GM21381 (cell line): ENCODE measurements at regions not wholly inside any gene's neighbourhood (a gene's known extent, or its start where the extent isn't known, plus 50 kb on each side); places are given as distances from the start of the nearest gene placed in this dataset.

Experiments
- ATAC-seq: cut with Tn5 transposase; IDR thresholded peaks from one replicate; pipeline ENCODE4 v1.9.1; 2021; ENCODE audit warnings: mild to moderate bottlenecking, moderate library complexity; ENCODE audit not compliant: unreplicated experiment

DNA sequence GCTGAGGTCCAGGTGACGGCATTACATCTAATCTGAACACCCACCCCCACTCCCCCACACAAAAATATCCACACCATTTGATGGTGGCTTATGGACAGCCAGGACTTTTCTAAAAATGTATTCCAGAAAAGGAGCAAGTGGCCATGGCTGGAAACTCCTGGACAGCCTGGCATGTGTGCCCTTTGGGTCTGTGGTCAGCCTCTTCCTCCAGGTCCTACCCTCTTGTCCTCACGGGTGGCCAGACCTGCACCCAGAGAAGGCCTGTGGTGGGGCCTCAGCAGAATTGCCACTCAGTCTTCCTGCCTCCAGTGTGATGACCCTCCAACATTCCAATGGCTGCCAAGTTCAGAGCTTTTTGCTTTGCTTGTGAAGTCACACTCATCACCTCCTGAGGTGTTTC, 600.6 kb downstream of the AJAP1 start:
- ATAC-seq, result no peak

DNA sequence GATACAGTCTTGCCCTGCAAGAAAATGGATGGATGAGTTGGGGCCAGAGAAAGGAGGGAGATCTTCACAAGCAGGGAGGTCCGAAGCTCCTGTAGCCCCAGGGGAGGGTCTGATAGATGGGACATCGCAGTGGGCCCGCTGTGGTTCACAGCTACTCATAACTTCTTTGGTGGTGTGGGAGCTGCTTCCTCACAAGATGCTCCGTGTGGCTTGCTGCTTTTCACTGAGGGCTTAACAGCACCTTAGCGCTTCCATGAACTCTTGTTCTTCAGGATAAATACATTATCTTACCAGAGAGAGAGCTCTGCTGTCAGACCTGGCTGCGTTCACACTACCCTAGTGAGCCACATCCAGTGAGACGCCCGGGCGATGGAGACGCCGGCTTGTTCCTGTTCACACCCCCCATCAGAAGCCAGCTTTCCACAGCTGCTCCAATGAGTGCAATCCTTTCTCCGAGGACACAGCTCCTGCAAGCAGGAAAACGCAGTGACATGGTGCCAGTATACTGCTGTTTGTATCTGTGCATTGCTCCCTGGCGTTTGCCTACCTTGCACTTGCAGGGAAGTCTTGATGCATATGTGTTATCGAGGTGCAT, 599.8 kb downstream of the AJAP1 start:
- ATAC-seq, result no peak

DNA sequence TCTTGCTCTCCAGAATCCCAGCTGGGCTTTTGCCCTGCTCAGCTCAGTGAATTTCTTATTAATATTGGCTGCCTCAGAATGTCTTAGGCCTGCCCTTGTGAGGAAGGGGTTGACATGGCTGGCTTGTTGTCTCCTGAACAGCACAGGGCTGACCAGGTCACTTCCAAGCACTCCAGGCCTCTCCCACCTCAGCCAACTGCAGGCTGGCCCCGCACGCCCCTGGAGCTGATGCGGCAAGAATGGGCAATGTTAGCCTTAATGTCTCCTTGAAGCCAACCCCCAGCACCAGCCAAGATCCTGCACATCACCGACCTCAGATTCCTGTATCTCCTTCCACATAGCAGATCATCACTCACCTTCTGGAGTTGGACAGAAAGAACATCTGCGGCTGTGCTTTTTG, 598.6 kb downstream of the AJAP1 start:
- ATAC-seq, result no peak

DNA sequence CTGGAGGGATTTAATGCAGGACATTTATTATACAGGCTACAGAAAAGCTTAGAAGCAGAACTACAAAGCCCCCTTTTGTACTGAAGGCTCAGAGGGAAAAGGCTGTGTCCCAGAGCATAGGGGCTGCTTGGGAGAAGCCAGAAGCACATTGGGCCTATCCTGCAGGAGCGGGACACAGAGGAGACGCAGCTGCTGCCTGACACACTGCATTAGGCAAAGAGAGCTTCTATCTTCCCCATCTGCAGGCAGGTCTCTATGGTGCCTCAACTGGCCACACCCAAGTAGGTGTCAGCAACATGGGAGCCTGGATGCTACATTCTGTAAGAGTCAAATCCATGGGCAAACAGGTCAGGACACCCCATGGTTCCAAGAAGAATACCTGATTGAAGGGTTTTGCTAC, 595.9 kb downstream of the AJAP1 start:
- ATAC-seq, result no peak

DNA sequence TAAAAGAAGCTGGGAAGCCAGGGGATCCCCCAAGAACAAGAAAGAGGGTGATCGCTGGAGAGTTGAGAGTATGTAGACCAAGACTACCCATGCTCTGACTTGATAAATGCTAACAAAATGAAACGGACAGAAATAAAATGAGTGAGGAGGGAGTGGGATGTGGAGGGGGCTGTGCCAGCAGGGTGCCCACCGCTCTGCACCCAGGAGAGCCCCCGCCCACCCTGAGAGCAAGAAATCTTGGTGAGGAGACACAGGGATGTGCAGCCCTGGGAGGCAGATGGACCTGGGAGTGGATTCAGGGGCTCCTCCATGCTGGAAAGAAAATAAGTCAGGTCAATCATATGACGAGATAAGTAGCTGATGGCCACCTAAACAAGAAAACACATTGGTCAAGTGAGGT, 590.9 kb downstream of the AJAP1 start:
- ATAC-seq, result no peak

DNA sequence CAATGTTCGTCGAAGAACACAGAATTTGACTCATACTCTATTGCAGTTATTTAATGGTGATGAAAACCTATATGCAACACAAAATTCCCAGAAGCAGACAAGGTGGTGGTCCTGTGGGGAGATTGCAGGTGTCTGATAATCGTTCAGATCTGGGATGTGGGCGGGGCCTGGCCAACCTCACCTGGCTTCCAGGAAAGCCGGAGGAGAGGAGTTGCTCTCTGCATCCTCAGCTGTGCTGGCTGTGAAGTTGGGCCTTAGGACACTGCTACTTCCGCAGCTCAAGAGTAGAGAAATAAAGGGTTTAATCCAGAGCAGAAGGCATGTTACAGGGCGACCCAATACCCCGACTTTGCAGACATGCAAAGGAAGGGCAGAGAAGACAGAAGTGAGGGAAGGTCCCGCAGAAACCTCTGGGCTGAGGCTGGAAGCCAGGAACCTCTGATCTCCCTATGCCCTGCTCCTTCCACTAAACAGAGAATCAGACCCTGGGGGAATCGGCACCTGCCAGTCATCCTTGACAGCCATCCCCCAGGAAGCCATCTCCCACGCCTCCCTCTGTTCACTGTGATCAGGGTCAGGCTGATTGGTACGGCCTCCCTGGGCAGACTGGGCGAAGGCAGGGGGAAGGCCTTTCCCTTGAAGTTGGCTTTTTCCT, 590.3 kb downstream of the AJAP1 start:
- ATAC-seq, result no peak

DNA sequence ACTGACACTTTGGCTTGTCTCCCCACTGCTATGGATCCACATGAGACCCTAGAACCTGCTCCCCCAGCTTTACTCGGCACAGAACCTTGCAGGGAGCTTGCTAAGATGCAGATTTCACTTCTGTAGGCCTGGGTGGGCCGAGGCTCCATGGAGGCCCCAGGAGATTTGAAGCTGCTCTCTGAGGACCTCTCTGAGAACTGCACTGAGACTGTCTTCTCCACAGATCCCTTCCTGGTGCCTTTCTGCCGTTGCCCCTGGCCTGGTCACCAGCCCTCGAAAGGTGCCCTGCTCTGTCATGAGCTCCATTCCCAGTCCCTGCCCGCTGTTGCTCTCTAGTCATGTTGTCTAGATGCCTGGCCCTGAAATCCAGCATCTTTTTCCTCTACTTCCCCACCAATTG, 588.4 kb downstream of the AJAP1 start:
- ATAC-seq, result no peak

DNA sequence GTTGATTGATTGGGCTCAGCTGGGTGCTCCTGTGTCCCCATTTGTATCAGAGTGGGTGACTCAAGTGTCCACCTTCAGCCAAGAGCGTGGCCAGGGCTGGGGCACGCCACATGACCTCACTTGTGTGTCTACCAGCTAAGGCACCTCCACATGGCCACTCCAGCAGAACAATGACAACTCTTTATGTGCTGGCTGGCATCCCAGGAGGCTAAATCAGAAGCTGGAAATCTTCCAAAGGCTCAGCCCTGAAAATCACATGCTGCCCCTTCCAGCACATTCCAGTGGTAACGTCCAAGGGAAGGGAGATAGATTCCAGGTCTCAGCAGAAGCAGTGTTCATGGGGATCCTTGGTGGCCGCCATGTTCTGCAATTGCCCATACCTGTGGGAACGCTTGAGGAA, 585.5 kb downstream of the AJAP1 start:
- no peak for ATAC-seq

DNA sequence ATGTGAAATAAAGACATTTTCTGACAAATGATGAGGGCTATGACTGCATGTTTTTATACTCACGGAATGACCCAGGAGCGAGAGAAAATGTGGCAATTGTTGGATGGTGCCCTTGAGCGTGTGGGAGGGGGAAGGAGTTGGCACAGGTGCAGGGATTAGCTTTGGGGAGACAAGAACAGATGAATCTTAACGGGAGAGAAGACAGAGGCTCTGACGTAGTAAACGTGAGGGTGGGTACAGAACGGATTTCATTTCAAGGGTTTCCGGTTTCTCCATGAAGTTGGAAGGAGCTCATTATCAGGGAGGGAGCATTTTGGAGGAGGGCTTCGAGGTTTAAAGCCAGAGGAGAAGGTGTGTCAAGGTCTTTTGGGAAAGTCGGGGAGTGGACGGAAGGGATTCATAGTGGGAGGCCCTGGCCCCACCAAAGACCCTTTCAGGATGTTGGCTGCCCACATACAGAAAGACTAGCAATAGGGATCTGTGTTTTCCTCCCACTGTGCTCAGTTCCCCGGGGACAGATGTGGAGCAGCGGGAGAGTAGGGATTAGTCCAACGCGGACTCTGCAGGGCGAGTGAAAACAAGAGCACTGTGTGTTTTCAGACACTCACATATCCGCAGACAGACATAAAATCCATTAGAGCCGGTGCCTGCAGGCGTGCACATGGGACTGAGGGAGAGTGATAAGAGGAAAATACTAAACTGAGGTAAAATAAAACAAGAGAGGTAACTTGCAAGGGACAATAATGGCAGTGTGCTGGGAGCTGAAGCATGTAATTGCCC, 584.1 kb downstream of the AJAP1 start:
- ATAC-seq, result no peak

DNA sequence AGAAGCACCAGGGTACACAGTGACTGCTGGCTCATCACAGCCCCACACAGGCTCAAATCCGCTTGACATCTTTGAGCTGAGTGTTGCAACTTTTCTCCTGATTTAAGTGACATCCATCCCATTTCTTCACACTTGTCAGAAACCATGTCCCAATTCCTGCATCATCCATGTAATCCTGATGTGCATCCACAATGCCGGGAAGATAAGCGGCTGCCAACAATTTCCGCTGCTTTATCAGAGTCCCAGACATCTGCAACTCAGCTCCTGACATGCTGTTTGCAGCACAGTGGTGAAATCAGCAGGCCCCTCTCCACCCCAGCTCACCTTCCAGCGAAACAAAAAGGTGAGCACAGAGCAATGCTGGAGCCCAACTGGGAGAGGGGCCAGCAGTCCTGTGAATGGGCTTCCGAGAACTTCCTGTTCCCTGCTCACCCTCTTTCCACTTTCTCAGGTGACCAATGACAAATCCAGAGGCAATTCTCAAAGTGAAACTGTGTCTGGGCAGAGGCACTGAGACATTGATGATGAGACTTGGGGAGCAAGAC, 581.0 kb downstream of the AJAP1 start:
- ATAC-seq, result no peak

DNA sequence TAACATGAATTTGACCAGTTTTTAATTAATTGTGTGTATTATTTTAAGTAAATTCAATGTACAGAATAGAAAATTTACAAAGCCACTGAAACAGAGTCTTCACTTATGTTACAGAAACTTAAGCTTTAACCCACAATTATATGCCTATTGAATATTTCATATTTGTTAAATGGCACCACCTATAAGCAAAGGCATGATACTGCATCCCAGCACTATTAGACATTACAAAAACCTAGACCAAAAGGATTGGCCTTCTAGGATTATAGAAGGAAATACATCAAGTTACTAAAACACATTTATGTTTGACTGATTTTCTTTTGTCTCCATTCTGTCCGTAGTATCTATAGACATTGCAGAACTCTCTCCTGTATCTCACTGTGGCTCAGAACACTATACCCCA, 578.1 kb downstream of the AJAP1 start:
- ATAC-seq, result no peak

DNA sequence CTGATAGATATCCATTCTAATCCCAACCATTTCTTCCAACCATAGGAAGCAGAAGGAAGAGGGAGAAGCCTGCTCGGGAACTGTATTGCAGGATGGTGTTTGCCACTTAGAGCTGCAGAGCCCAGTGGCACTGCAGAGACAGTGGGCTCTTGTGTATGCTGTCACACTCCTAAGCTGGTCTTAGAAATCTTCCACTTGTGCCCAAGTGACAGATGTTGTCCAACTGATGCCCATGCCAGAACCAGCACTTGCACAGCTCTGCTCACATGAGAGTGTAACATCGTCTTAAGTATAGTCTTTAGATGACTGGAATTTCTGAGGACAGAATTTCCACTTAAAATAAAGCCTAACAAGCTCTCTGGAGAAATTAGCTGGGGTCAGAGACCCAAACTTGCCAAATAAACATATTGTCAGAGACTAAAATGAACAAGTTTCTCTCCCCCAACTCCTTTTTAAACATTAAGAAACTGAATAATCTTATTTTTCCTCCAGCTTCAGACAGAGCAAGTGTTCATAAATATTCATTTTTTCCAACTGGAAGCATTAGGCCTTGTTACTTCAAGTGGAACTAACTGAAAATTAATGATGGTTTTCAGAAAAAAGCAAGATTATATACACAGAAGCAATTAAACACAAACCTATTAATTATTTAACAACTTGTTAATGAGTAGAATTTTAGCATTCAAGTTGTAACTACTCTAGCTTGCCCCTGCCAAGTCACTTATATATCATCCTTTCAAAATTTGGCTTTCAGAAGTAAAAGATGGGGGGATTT, 577.3 kb downstream of the AJAP1 start:
- no peak for ATAC-seq

DNA sequence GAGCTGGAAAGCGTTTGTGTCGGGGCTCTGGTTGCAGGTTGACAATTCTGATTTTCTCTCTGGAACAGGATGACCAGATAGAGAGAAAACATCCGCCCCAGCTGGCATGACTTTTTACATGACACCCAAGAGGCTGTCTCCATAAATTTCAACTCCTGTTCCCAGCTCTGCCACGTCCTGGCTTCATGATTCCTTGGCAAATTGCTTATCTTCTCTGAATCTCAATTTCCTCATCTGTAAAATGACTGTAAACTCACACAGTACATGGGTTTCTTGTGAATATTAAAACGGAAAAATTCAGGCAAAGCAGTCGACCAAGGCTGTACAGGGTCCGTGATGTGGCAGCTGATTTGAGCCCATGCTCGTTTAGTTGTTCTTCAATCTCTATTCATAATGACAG, 572.7 kb downstream of the AJAP1 start:
- no peak for ATAC-seq

DNA sequence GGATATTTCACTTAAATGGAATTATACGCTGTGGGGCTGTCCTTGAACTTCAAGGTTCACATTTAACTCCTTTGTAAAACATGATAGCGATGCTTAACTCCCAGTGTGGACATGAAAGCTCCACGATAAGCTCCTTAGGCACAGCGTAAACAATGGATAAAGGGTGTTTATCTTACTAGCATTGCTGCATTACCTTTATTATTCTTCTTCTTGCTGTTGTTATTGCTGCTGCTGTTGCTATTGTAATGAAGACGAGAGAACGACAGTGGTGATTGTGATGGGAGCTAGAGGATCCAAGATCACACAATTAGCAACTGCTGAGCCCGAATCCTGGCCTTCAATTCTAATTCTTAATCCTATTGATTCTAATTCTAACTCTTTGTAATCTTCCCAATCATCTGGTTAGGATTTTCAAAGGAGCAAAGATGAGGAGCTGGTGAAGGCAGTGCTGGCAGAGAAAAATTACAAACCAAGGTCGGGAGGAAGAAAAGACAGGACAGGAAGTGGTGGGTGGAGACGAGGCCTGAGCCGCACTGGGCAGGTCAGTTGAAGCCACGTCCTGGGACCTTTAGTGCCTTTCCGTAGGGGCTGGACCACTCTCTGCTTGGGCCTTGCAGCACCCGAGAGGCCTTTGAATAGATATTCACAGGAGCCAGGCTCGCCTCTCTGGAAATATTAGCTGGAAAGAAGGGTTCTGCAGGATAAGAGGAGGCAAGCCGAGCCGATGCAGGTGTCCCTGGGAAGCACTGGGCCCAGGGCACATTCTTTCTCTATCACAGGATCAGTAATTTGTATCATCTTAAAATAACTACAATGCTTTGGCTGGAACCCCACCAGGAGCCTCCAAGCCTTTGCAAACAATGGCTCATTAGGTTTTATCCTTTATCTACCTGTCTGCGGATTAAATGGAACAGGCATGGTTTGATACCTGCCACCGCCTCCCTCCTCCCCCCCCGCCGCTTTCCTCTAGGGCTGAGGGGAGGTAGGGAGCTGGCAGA, 571.6 kb downstream of the AJAP1 start:
- ATAC-seq, result no peak

DNA sequence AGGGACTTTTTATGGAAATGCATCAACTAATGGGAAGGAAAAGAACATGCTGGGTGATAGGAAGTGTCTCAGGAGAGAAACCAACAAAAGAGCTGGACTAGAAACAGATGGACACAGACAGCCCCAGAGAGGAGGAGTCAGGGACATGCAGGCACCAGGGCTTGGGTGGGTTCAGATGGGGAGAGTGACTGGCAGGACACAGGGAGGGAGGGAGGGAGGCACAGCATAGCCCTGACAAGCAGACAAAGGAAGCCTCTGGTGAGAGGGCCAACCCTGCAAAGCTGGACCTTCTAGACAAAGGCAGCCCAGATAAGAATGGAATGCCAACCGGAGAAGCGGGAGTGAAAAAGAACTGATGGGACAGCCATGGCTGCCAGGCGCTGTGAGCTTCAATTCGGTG, 568.8 kb downstream of the AJAP1 start:
- ATAC-seq, result no peak

DNA sequence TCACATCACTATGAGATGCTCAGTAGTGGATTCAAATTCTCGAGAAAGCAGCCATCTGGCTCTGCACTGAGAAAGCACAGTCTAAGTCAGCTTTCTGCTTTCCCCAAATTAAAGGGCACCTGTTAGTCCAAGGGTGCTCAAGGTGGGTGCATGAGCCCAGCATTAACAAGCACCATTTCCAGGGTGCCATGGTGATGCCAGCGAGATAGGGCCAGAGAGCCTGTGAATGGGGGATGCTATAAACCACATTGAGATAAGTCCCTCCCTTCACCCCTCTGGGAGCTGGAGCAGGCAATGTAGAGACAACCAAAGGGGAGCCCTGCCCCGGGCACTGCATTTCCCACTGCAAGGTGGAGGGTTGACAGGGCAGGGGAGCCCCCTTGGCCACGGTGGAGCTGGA, 568.2 kb downstream of the AJAP1 start:
- ATAC-seq, result no peak

DNA sequence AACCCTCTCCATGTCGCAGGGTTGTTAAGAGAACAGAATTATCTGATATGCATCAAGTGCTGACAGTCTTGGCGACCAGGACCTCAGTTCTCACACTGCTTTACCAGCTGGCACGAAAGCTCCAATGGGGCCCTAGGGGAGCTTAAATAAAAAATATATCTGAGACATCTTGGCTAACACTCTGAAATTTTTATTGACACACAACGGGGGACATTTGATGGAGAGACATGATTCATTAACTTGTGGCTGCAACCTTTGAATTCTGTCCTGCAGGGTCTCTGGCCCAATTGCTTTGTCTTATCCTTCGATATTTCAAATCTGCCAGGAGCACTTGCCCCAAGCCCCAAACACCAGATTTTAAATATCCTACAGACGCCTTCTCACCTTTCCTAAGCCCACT, 567.0 kb downstream of the AJAP1 start:
- no peak for ATAC-seq

DNA sequence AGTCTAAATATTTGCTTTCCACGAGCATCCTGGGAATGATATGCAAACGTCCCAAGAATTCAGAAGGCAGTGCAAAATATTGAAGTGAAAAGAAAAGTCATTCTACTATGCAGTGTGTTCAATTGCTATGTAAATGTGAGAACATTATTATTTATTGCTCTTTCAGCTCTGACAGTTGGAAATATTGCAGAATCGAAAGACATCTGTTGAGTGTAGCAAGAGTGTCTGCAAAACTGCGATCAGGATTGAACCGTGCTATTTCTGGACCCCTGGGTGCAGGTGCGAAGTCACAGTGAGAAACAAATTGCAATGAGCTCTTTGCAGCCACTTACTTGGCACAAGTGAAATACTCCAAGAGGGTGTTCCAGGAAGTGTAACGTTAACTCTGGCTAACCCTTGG, 566.4 kb downstream of the AJAP1 start:
- ATAC-seq, result no peak

DNA sequence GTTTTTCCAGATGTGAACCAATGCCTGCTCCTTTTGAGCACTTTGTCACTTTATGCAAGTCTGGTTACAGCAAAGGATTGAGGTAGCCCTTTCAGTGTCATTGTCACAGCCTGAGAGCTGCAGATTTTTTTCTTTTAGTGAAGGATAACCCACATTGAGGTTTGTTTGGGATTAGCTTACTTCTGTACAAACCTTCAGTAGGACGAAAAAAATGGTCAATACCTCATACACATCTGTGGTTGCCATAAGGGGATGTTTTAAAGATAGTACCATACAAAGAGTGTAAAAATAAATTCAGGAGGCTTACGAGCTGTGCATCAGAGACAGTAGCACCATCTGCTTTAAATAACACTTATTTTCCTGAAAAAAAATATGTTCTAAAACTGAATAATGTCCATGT, 566.0 kb downstream of the AJAP1 start:
- no peak for ATAC-seq

DNA sequence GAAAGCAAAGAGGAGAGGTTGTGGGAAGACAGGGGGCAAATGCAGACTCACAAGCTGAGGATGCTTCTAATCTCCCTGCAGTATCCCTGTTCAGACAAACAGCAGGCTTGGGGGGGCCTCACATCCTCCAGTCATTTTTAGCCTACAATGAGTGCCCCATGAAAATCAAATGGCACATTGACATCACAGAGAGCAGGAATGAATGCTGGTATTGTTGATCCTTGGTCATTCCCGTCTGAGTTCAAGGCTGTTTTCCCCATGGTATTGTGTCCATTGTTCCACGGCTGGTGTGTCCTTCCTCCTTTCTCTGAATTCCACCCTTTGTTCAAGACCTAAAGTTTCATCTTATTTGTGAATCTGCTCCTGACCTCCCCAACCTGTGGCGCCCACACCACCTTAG, 545.6 kb downstream of the AJAP1 start:
- no peak for ATAC-seq
